GM19043 (cell line): ENCODE measurements at regions not wholly inside any gene's neighbourhood (a gene's known extent, or its start where the extent isn't known, plus 50 kb on each side); places are given as distances from the start of the nearest gene placed in this dataset.
"Not testable (repeated sequence)": the region's sequence is repeated elsewhere in the genome, so short reads cannot be mapped to it uniquely, and the experiment has no call there.

Experiments used
- ATAC-seq: cut with Tn5 transposase; IDR thresholded peaks from one replicate; pipeline ENCODE4 v1.9.1; 2021; ENCODE audit warnings: low read depth; ENCODE audit not compliant: unreplicated experiment

DNA sequence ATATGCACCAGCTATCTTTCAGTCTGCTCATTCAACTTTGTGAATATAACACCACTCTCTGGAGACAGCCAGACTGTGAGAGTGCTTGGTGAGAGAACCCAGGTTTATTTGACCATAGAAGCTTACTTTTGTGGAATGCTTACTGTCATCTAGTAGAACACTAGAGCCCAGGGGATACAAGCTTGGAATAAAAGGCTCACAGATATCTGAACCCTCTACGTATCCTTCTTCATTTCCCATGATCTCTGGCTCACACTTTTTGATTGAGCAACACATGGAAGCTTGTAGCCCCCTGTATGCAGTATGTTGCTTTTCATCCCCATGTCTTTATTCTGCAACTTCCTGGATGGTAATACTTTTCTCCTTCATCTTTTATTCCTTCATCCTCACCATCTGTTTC is 835.3 kb upstream of the CITED2 start:
- no peak for ATAC-seq

DNA sequence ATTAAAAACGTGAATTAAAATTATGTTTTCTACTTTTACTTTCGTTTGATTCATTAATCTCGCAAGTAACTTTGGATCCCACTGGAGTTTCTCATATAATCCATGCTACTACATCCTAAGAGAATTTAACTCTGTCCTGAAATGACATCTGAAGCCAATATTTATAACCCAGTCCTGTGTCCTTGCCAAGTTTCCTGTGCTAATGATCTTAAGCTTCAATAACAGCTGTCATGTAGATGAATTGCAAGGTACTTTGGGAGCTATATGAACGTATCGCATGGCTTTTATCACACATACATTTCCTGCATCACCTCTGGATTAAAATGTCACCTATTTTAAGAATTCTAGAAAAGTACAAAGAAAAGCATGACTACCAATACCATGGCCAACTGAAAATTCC is 833.8 kb upstream of the CITED2 start:
- no peak for ATAC-seq

- no peak for ATAC-seq
Observed at GRCh38 chr6:140205795-140206593, 831.5 kb upstream of the CITED2 start.

DNA sequence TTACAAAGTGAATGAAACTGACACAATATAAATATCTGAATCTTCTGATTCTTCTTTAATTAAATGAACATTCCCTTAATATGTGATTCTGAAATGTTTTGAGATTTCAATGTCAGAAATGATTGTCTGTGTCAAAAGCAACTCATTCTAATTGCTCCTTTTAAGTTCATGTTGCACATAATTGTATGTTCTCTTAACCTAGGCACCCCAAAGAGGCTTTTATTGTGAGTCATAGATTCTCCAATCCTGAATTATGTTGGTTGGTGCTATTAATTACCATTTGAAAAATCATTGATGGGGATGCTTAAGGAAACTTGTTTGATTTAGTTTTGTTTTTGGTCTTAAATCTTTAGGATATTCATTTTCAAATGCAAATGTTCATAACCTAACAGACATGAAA is 829.7 kb upstream of the CITED2 start:
- ATAC-seq, result no peak

DNA sequence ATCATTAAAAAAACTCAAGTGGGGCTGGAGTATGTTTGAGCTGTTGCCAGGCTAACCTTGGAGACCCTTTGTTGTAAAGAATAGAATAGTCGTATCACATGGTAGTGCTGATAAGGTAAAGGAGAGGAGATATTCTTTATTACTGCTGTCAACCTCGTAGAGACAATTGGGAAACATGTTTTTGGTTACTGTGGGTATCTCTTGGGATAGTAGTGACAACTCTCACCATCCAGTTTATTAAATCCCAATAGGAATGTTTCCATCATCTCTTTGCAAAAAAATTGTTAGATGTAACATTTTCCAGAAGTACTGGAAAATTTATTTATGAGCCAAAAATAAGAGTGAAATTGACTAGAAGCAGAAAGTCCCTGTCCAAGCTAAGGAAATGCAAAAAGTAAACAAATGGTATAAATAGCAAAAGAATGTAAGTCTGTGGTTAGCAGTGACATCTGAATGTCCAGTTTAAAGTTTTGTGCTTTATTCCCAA is 829.3 kb upstream of the CITED2 start:
- no peak for ATAC-seq

DNA sequence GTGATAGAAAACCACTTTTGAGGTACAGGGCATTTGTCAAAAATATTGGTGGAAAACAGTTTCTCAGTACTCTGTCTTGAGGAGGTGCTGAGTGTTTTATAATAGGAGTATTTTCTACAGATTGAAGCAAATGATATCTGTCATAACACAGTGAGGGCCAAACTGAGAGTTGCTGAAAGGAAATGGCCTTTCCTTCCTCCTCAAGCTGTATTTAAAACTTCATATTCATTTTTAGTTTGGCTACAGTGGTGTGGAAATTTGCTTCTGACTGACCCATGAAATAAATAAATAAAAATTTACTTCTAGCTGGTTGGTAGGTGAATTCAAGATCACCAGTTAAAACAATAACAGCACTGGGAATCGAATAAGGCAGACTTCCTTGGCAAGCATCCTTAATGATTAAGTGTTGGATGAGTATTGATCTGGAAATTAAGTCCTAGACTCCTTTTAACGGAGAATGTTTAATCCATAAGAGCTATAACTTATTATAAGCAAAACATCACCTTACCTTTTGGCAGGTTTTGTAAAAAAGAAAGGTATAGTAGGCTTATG is 828.6 kb upstream of the CITED2 start:
- ATAC-seq, result no peak

- no peak for ATAC-seq
Observed at GRCh38 chr6:140201787-140202458, 827.5 kb upstream of the CITED2 start.

- no peak for ATAC-seq
Observed at GRCh38 chr6:140193269-140193668, 818.8 kb upstream of the CITED2 start.

- no peak for ATAC-seq
Observed at GRCh38 chr6:140192018-140192417, 817.6 kb upstream of the CITED2 start.

DNA sequence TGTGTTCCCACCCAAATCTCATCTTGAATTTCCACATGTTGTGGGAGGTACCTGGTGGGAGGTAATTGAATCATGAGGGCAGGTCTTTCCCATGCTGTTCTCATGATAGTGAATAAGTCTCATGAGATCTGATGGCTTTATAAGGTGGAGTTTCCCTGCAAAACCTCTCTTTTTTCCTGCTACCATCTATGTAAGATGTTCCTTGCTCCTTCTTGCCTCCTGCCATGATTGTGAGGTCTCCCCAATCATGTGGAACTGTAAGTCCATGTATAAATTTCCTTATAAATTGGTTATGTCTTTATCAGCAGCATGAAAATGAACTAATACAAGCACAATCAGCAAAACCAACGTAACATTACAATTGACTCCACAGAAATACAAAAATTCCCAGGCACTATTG is 814.8 kb upstream of the CITED2 start:
- ATAC-seq, result not testable (repeated sequence)

GRCh38 chr6:140185991-140186390 is 811.5 kb upstream of the CITED2 start:
- no peak for ATAC-seq

DNA sequence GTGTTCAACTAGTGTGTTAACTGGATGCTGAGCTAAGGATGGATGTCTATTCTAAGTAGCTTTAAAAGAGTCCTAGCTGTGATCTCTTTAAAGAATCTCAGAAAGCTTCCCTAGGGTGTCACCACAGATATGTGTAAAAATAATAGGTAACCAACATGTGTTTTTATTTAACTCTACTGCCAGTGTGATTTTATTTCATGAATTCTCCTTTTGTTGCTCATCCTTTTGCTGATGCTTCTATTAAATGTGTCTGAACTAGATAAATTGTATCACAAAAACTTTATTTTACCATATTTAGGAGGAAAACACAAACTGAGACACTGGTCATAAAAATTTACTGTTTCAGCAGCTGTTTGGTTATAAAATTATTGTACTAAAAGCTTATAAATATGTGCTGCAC is 809.4 kb upstream of the CITED2 start:
- no peak for ATAC-seq

- ATAC-seq, result no peak
Observed at GRCh38 chr6:140182821-140183220, 808.4 kb upstream of the CITED2 start.

GRCh38 chr6:140181876-140182275 is 807.4 kb upstream of the CITED2 start:
- ATAC-seq, result no peak

GRCh38 chr6:140180306-140180705 is 805.9 kb upstream of the CITED2 start:
- ATAC-seq, result no peak

DNA sequence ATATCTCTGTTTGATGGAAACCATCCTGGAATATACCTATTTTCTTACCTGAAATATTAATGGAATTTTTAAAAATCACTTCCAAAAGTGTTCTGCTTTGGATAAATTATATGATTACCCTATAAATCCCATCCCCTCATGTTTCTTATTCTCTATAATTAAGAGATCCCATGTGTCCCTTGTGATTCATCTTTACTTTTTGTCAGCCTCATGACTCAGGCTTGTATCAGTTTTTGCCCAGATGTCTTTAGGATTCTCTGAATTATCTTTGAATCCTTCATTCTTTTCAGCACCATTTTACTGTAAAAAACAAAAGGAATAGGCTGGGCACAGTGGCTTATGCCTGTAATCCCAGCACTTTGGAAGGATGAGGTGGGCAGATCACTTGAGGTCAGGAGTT is 804.5 kb upstream of the CITED2 start:
- no peak for ATAC-seq

DNA sequence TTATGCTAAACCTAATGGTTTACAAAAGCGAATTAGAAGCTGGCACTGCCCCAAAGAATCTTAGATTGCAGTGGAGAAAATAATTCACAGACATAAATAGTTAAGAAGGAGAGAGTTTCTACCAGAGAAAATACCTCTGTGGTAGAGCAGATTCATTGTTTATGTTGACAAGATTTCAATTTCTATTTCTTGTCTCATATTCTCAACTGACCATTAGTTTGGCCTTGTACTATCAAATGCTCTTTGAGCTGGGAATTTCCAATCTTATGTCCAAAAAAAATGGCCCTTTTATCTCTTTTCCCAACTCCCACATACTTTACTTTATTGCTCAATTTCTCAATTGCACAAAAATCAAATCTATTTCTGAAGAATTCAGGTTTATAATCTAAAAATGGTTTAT is 804.1 kb upstream of the CITED2 start:
- ATAC-seq, result no peak

DNA sequence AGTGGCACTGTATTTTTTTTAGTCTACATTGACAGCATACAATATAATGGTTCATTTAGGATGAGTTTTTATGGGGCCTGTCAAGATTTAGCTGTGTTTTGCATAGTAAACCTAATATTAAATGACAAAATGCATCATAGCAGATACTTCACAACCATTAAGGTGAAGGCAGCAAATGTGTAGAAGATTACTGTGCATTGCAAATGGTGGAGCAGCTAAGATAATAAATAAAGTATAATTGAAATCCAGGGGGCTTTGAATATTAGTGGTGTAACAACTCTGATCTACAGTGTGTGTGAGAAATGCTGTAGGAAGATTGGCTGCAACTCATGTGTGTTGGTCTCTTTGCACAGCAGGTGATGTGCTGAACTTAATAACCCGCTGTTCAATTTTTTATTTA is 801.9 kb upstream of the CITED2 start:
- no peak for ATAC-seq

DNA sequence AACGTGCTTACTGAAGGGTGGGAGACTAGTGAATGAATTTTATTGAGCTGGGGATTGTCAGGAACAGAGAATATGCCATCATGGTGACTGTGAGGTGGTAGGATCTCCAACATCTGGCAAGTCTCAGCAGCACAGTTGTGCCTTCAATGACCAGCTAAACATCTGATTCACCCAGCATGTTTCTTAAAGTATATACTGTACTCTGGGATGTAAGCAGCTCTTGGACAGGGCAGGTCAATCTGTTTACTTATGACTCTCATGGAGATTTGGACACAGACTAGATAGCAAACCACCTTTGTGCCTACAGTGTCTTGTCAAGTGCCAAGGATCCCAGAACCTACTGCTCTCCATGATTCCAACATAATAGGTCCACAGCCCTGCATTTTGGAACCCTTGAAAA is 801.0 kb upstream of the CITED2 start:
- ATAC-seq, result no peak

DNA sequence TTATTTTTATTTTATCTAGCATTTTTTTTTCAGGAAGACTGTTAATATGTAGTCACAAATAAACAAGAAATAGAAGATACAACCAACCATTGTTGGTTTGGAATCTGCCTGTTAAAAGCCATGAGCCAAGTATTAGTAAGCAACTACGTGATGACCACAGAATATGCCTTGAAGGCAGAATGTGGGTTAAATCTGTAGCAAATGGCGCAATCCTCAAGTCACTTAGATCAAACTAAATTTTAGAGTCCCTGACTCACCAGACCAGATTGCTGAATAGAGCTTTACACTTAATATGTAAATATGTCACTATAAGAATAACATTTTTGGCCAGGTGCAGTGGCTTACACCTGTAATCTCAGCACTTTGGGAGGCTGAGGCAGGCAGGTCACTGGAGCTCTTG is 800.1 kb upstream of the CITED2 start:
- no peak for ATAC-seq

GRCh38 chr6:140168365-140168764 is 793.9 kb upstream of the CITED2 start:
- ATAC-seq, result no peak

GRCh38 chr6:140160909-140161308 is 786.5 kb upstream of the CITED2 start:
- ATAC-seq, result no peak
